H9 (cell line): ENCODE measurements at regions not wholly inside any gene's neighbourhood (a gene's known extent, or its start where the extent isn't known, plus 50 kb on each side); places are given as distances from the start of the nearest gene placed in this dataset.

ENCODE experiments used
- DNase-seq: peaks from one replicate; pipeline ENCODE4 v3.0.0-alpha.2; 2017
- H2AFZ ChIP-seq: one replicate; pipeline ENCODE4 v1.6.1; 2013; ENCODE audit warnings: mild to moderate bottlenecking, low read length, control low read depth, moderate library complexity
- H2AK5ac ChIP-seq: 2 replicates; pipeline ENCODE4 v1.6.1; 2013; ENCODE audit warnings: low read length, control low read depth, mixed read lengths; ENCODE audit not compliant: insufficient read length
- H2BK120ac ChIP-seq: one replicate; pipeline ENCODE4 v1.6.1; 2013; ENCODE audit warnings: low read depth, mild to moderate bottlenecking, low read length, control low read depth, inconsistent platforms; ENCODE audit not compliant: poor library complexity, severe bottlenecking
- H2BK12ac ChIP-seq: 2 replicates; pipeline ENCODE4 v1.6.1; 2013; ENCODE audit warnings: low read length, control low read depth, mixed read lengths, low read depth; ENCODE audit not compliant: insufficient read length
- H2BK15ac ChIP-seq: 2 replicates; pipeline ENCODE4 v1.6.1; 2013; ENCODE audit warnings: low read depth, low read length, control low read depth
- H2BK20ac ChIP-seq: one replicate; pipeline ENCODE4 v1.6.1; 2013; ENCODE audit warnings: low read depth, mild to moderate bottlenecking, low read length, control low read depth, inconsistent platforms; ENCODE audit not compliant: poor library complexity, severe bottlenecking
- H2BK5ac ChIP-seq: 2 replicates; pipeline ENCODE4 v1.6.1; 2013; ENCODE audit warnings: low read length, control low read depth, mixed read lengths; ENCODE audit not compliant: insufficient read length
- H3K14ac ChIP-seq: 2 replicates; pipeline ENCODE4 v1.6.1; 2013; ENCODE audit warnings: low read length, control low read depth; ENCODE audit not compliant: insufficient read depth
- H3K18ac ChIP-seq: 2 replicates; pipeline ENCODE4 v1.6.1; 2013; ENCODE audit warnings: low read depth, mild to moderate bottlenecking, mixed read lengths, low read length, control low read depth; ENCODE audit not compliant: insufficient read length
- H3K23ac ChIP-seq: 2 replicates; pipeline ENCODE4 v1.6.1; 2013; ENCODE audit warnings: low read length, control low read depth, mixed read lengths, low read depth; ENCODE audit not compliant: insufficient read length
- H3K23me2 ChIP-seq: 2 replicates; pipeline ENCODE4 v1.6.1; 2013; ENCODE audit warnings: low read depth, mild to moderate bottlenecking, mixed read lengths, low read length, control low read depth; ENCODE audit not compliant: insufficient read length, poor library complexity, severe bottlenecking
- H3K27ac ChIP-seq: 2 replicates; pipeline ENCODE4 v1.5.1; 2013; ENCODE audit warnings: low read length, control low read depth, mixed read lengths, low read depth; ENCODE audit not compliant: insufficient read length
- H3K27me3 ChIP-seq: 2 replicates; pipeline ENCODE4 v1.6.1; 2013; ENCODE audit warnings: low read length, control low read depth, inconsistent platforms; ENCODE audit not compliant: insufficient read depth
- H3K4ac ChIP-seq: 2 replicates; pipeline ENCODE4 v1.6.1; 2013; ENCODE audit warnings: low read depth, mild to moderate bottlenecking, control low read depth, inconsistent platforms, low read length, moderate library complexity
- H3K4me1 ChIP-seq: 2 replicates; pipeline ENCODE4 v1.6.1; 2013; ENCODE audit warnings: low read length, control low read depth, inconsistent platforms; ENCODE audit not compliant: insufficient read depth
- H3K4me2 ChIP-seq: 2 replicates; pipeline ENCODE4 v1.6.1; 2013; ENCODE audit warnings: low read length, control low read depth, mixed read lengths; ENCODE audit not compliant: insufficient read length, insufficient read depth
- H3K56ac ChIP-seq: 2 replicates; pipeline ENCODE4 v1.6.1; 2013; ENCODE audit warnings: low read depth, mild to moderate bottlenecking, mixed read lengths, low read length, control low read depth; ENCODE audit not compliant: insufficient read length
- H3K79me1 ChIP-seq: 2 replicates; pipeline ENCODE4 v1.6.1; 2013; ENCODE audit warnings: low read depth, mild to moderate bottlenecking, moderate library complexity, low read length, control low read depth, inconsistent platforms; ENCODE audit not compliant: insufficient read depth, poor library complexity, severe bottlenecking
- H3K79me2 ChIP-seq: 2 replicates; pipeline ENCODE4 v1.6.1; 2013; ENCODE audit warnings: low read length, control low read depth, inconsistent platforms; ENCODE audit not compliant: insufficient read depth
- H3K9ac ChIP-seq: 2 replicates; pipeline ENCODE4 v1.6.1; 2013; ENCODE audit warnings: low read length, control low read depth, mixed read lengths; ENCODE audit not compliant: insufficient read length; ENCODE audit errors: extremely low read depth
- H3K9me3 ChIP-seq: one replicate; pipeline ENCODE4 v1.6.1; 2013; ENCODE audit warnings: low read depth, low read length, inconsistent platforms; ENCODE audit not compliant: control insufficient read depth
- H3T11ph ChIP-seq: one replicate; pipeline ENCODE4 v1.6.1; 2013; ENCODE audit warnings: mild to moderate bottlenecking, low read length, control low read depth, inconsistent platforms
- H4K20me1 ChIP-seq: one replicate; pipeline ENCODE4 v1.6.1; 2013; ENCODE audit not compliant: control insufficient read depth, insufficient read length, insufficient read depth
- H4K5ac ChIP-seq: 2 replicates; pipeline ENCODE4 v1.6.1; 2013; ENCODE audit warnings: low read depth, mild to moderate bottlenecking, mixed read lengths, low read length, control low read depth; ENCODE audit not compliant: insufficient read length
- H4K8ac ChIP-seq: replicated peaks from 2 replicates; pipeline ENCODE4 v1.6.1; 2013; ENCODE audit warnings: low read length, control low read depth, mixed read lengths, low read depth; ENCODE audit not compliant: insufficient read length
- H4K91ac ChIP-seq: 2 replicates; pipeline ENCODE4 v1.6.1; 2013; ENCODE audit warnings: low read depth, mild to moderate bottlenecking, moderate library complexity, mixed read lengths, low read length, control low read depth; ENCODE audit not compliant: insufficient read length
- H3K27ac Mint-ChIP-seq, 3 experiments: 2 replicates in 2 of 3; 3 replicates in 1 of 3; pipeline ENCODE4 v1.8.0; 2020 to 2021; ENCODE audit warnings: mixed read lengths in 3 of 3, mild to moderate bottlenecking in 1 of 3, moderate library complexity in 1 of 3
- H3K27me3 Mint-ChIP-seq: 2 replicates; pipeline ENCODE4 v1.8.0; 2021; ENCODE audit warnings: low read depth, mild to moderate bottlenecking, moderate library complexity, mixed read lengths
- H3K36me3 Mint-ChIP-seq, 3 experiments: 2 replicates in 2 of 3; 3 replicates in 1 of 3; pipeline ENCODE4 v1.8.0; 2020 to 2021; ENCODE audit warnings: low read depth in 3 of 3, mixed read lengths in 3 of 3; ENCODE audit not compliant: insufficient read depth in 1 of 3
- H3K4me1 Mint-ChIP-seq, 2 experiments: 2 replicates each; pipeline ENCODE4 v1.8.0; 2020; ENCODE audit warnings: mixed read lengths in 2 of 2
- H3K4me3 Mint-ChIP-seq, 2 experiments: 2 replicates in 1 of 2; 3 replicates in 1 of 2; pipeline ENCODE4 v1.8.0; 2020 to 2021; ENCODE audit warnings: mild to moderate bottlenecking in 2 of 2, mixed read lengths in 2 of 2, moderate library complexity in 1 of 2
- H3K9me3 Mint-ChIP-seq, 2 experiments: 2 replicates in 1 of 2; 3 replicates in 1 of 2; pipeline ENCODE4 v1.8.0; 2020; ENCODE audit warnings: mild to moderate bottlenecking in 2 of 2, mixed read lengths in 2 of 2, moderate library complexity in 1 of 2
- CTCF ChIP-seq: fragments of 200-600 bp; sonication (generic); conservative IDR thresholded peaks from 3 replicates; pipeline ENCODE4 v1.8.0; 2021; ENCODE audit warnings: antibody characterized with exemption, mild to moderate bottlenecking
- WGBS: extraction: QIAGEN DNeasy Blood & Tissue Kit; methylation state at CpG from one replicate; pipeline ENCODE4 v1.1.7; 2013; ENCODE audit warnings: missing lambda C conversion rate, low lambda C conversion rate, mixed read lengths; ENCODE audit not compliant: insufficient read length; ENCODE audit errors: extremely low coverage; 5-methylcytosine and 5-hydroxymethylcytosine counted together

- no peak overlapping the region for H3K4me3 Mint-ChIP-seq
- Histone ChIP-seq H3K4ac (no peak overlapping the region), H3K79me2 (no peaks in the 10 kb centered on the region), H4K20me1 (no peaks in the 10 kb centered on the region), H2BK15ac (no peak overlapping the region), H2BK20ac (no peak overlapping the region), H3K18ac (no peak overlapping the region), H4K91ac (no peak overlapping the region), H3K23me2 (no peaks in the 10 kb centered on the region), H2BK12ac (no peak overlapping the region), H3K27ac (no peak overlapping the region), H2AFZ (no peak overlapping the region), H3K9ac (no peak overlapping the region), H3K4me1 (0 out of 2 replicates have a peak, but pooled peaks cover 10% of the 10 kb centered on the region), H4K8ac (no peak overlapping the region), H3T11ph (no peak overlapping the region), H2BK5ac (no peak overlapping the region), H2BK120ac (no peak overlapping the region), H3K9me3 (no peaks in the 10 kb centered on the region), H2AK5ac (no peak overlapping the region), H3K56ac (no peak overlapping the region), H3K27me3 (no peaks in the 10 kb centered on the region), H3K79me1 (no peaks in the 10 kb centered on the region), H3K14ac (no peak overlapping the region), H3K4me2 (no peak overlapping the region), H3K23ac (no peak overlapping the region), H4K5ac (no peak overlapping the region)
- H3K4me1 Mint-ChIP-seq = peaks cover 25 to 36% of the 10 kb centered on the region in 2 experiments
- no peaks in the 10 kb centered on the region for H3K9me3 Mint-ChIP-seq
- H3K36me3 Mint-ChIP-seq = no peaks in the 10 kb centered on the region
- no CpG with 5 or more reads among the region's 13 CpGs for WGBS
- H3K27ac Mint-ChIP-seq = no peak overlapping the region
- DNase-seq = no peak
- no peak for TF ChIP-seq CTCF
- H3K27me3 Mint-ChIP-seq = peaks cover 4% of the 10 kb centered on the region
Measured at GRCh38 chr2:176650838-176651555, 381.8 kb downstream of the MTX2 start.
